Mesothelial cell of epicardium (in vitro differentiated cells): ENCODE measurements at regions not wholly inside any gene's neighbourhood (a gene's known extent, or its start where the extent isn't known, plus 50 kb on each side); places are given as distances from the start of the nearest gene placed in this dataset.

Experiments used
- DNase-seq, 2 experiments: peaks; one replicate each; pipeline ENCODE4 v3.0.0; 2021; ENCODE audit warnings: low spot score in 2 of 2; ENCODE audit not compliant: unreplicated experiment in 2 of 2
- H3K27ac Mint-ChIP-seq: 2 replicates; pipeline ENCODE4 v1.8.0; 2021; ENCODE audit warnings: mixed read lengths
- H3K27me3 Mint-ChIP-seq: 2 replicates; pipeline ENCODE4 v1.8.0; 2021; ENCODE audit warnings: low read depth, mixed read lengths
- H3K36me3 Mint-ChIP-seq: 2 replicates; pipeline ENCODE4 v1.8.0; 2021; ENCODE audit warnings: mixed read lengths
- H3K4me1 Mint-ChIP-seq: 2 replicates; pipeline ENCODE4 v1.8.0; 2021; ENCODE audit warnings: mixed read lengths
- H3K4me3 Mint-ChIP-seq: 2 replicates; pipeline ENCODE4 v1.8.0; 2021; ENCODE audit warnings: mild to moderate bottlenecking, moderate library complexity, mixed read lengths
- H3K9me3 Mint-ChIP-seq: 2 replicates; pipeline ENCODE4 v1.8.0; 2021; ENCODE audit warnings: mixed read lengths
- CTCF ChIP-seq: fragments of 200-600 bp; sonication (generic); IDR thresholded peaks from one replicate; pipeline ENCODE4 v1.5.0; 2021; ENCODE audit warnings: antibody characterized with exemption; ENCODE audit not compliant: unreplicated experiment

GRCh38 chr3:182492536-182492935 is 300.8 kb upstream of the ATP11B start:
- Mint-ChIP-seq H3K36me3 (no peaks in the 10 kb centered on the region), H3K27me3 (no peaks in the 10 kb centered on the region), H3K4me1 (peaks cover 12% of the 10 kb centered on the region), H3K4me3 (no peak overlapping the region), H3K9me3 (no peaks in the 10 kb centered on the region), H3K27ac (no peak overlapping the region)
- DNase-seq: no peak
- TF ChIP-seq CTCF: no peak

GRCh38 chr3:182500289-182500688 is 293.0 kb upstream of the ATP11B start:
- H3K4me1 Mint-ChIP-seq: peaks cover 11% of the 10 kb centered on the region
- TF ChIP-seq CTCF: no peak
- H3K27ac Mint-ChIP-seq: no peak overlapping the region
- H3K27me3 Mint-ChIP-seq: peaks cover under 1% of the 10 kb centered on the region
- H3K9me3 Mint-ChIP-seq: no peaks in the 10 kb centered on the region
- H3K4me3 Mint-ChIP-seq: no peak overlapping the region
- H3K36me3 Mint-ChIP-seq: no peaks in the 10 kb centered on the region
- no peak for DNase-seq

GRCh38 chr3:182501856-182502255 is 291.4 kb upstream of the ATP11B start:
- no peak overlapping the region for H3K27ac Mint-ChIP-seq
- TF ChIP-seq CTCF: no peak
- no peaks in the 10 kb centered on the region for H3K9me3 Mint-ChIP-seq
- H3K4me3 Mint-ChIP-seq: no peak overlapping the region
- peaks cover 6% of the 10 kb centered on the region for H3K27me3 Mint-ChIP-seq
- H3K36me3 Mint-ChIP-seq: no peaks in the 10 kb centered on the region
- peaks cover 11% of the 10 kb centered on the region for H3K4me1 Mint-ChIP-seq
- DNase-seq: no peak

GRCh38 chr3:182503401-182503800 is 289.9 kb upstream of the ATP11B start:
- Mint-ChIP-seq H3K27me3 (peaks cover 6% of the 10 kb centered on the region), H3K4me1 (peaks cover 13% of the 10 kb centered on the region), H3K9me3 (no peaks in the 10 kb centered on the region), H3K4me3 (no peak overlapping the region), H3K36me3 (no peaks in the 10 kb centered on the region), H3K27ac (no peak overlapping the region)
- DNase-seq: no peak
- no peak for TF ChIP-seq CTCF

- H3K4me3 Mint-ChIP-seq: no peak overlapping the region
- H3K4me1 Mint-ChIP-seq: peaks cover 20% of the 10 kb centered on the region
- no peak for DNase-seq
Measured at GRCh38 chr3:182508919-182509711, 284.2 kb upstream of the ATP11B start.

More at GRCh38 chr3:182508919-182509711, 284.2 kb upstream of the ATP11B start:
- TF ChIP-seq CTCF: no peak
- peaks cover 6% of the 10 kb centered on the region for H3K27me3 Mint-ChIP-seq
- H3K27ac Mint-ChIP-seq: no peak overlapping the region
- no peaks in the 10 kb centered on the region for H3K9me3 Mint-ChIP-seq
- H3K36me3 Mint-ChIP-seq: no peaks in the 10 kb centered on the region
